OCI-LY1 (cell line): ENCODE measurements at regions not wholly inside any gene's neighbourhood (a gene's known extent, or its start where the extent isn't known, plus 50 kb on each side); places are given as distances from the start of the nearest gene placed in this dataset.

Experiments
- H2AFZ ChIP-seq: fragments of 200-600 bp; sonication (generic), shearing (Covaris generic); 2 replicates; pipeline ENCODE4 v1.6.0; 2014; ENCODE audit warnings: antibody characterized with exemption, mild to moderate bottlenecking, low read length
- H3F3A ChIP-seq: fragments of 200-600 bp; sonication (generic), shearing (Covaris generic); 2 replicates; pipeline ENCODE4 v1.6.0; 2014; ENCODE audit warnings: mild to moderate bottlenecking, antibody characterized with exemption, low read length, moderate library complexity; ENCODE audit not compliant: insufficient read depth
- H3K27ac ChIP-seq: fragments of 200-600 bp; sonication (generic); 2 replicates; pipeline ENCODE4 v1.5.1; 2014; ENCODE audit warnings: low read length, mixed run types, mild to moderate bottlenecking, low read depth; ENCODE audit not compliant: poor library complexity, severe bottlenecking
- H3K27me3 ChIP-seq: fragments of 200-600 bp; sonication (generic); 2 replicates; pipeline ENCODE4 v1.6.0; 2014; ENCODE audit warnings: antibody characterized with exemption, mild to moderate bottlenecking, low read length, moderate library complexity; ENCODE audit not compliant: insufficient read depth
- H3K36me3 ChIP-seq: fragments of 200-600 bp; sonication (generic); 2 replicates; pipeline ENCODE4 v1.6.1; 2014; ENCODE audit warnings: mild to moderate bottlenecking, antibody characterized with exemption, low read length, moderate library complexity, mixed read lengths; ENCODE audit not compliant: insufficient read depth
- H3K4me1 ChIP-seq: fragments of 200-600 bp; sonication (generic); 2 replicates; pipeline ENCODE4 v1.5.1; 2014; ENCODE audit warnings: mild to moderate bottlenecking, low read length, moderate library complexity; ENCODE audit not compliant: insufficient read depth, severe bottlenecking
- H3K4me2 ChIP-seq: fragments of 200-600 bp; sonication (generic), shearing (Covaris generic); 2 replicates; pipeline ENCODE4 v1.6.1; 2014; ENCODE audit warnings: low read length
- H3K4me3 ChIP-seq: fragments of 200-600 bp; sonication (generic); 2 replicates; pipeline ENCODE4 v1.5.1; 2014; ENCODE audit warnings: low read length, low read depth, mild to moderate bottlenecking, mixed read lengths; ENCODE audit not compliant: poor library complexity, severe bottlenecking
- H3K79me2 ChIP-seq: fragments of 200-600 bp; shearing (Covaris generic); 2 replicates; pipeline ENCODE4 v1.6.1; 2016; ENCODE audit warnings: mixed run types, low read length, mixed read lengths; ENCODE audit not compliant: insufficient read depth
- H3K9ac ChIP-seq: fragments of 200-600 bp; sonication (generic), shearing (Covaris generic); 2 replicates; pipeline ENCODE4 v1.6.1; 2014; ENCODE audit warnings: mild to moderate bottlenecking, low read length, mixed read lengths
- H3K9me2 ChIP-seq: fragments of 200-600 bp; sonication (generic), shearing (Covaris generic); 2 replicates; pipeline ENCODE4 v1.6.1; 2014; ENCODE audit warnings: low read depth, mild to moderate bottlenecking, low read length, mixed read lengths
- H3K9me3 ChIP-seq: fragments of 200-600 bp; shearing (Covaris generic); 2 replicates; pipeline ENCODE4 v1.6.1; 2014; ENCODE audit warnings: low read length, mixed read lengths
- H4K20me1 ChIP-seq: fragments of 200-600 bp; sonication (generic), shearing (Covaris generic); 2 replicates; pipeline ENCODE4 v1.6.0; 2016; ENCODE audit warnings: mild to moderate bottlenecking, low read length; ENCODE audit not compliant: insufficient read depth
- EZH2 ChIP-seq: fragments of 200-600 bp; sonication (generic), shearing (Covaris generic); IDR thresholded peaks from 2 replicates; pipeline ENCODE4 v1.8.0; 2017; ENCODE audit warnings: borderline replicate concordance, mixed run types, mild to moderate bottlenecking, antibody characterized with exemption, low read length, moderate library complexity, mixed read lengths
- TF ChIP-seq, protein P1 (sequence below): fragments of 200-600 bp; sonication (generic), shearing (Covaris generic); IDR thresholded peaks from 2 replicates; pipeline ENCODE4 v1.5.1; 2017; ENCODE audit warnings: mild to moderate bottlenecking, antibody characterized with exemption, low read length, moderate library complexity, mixed read lengths

DNA sequence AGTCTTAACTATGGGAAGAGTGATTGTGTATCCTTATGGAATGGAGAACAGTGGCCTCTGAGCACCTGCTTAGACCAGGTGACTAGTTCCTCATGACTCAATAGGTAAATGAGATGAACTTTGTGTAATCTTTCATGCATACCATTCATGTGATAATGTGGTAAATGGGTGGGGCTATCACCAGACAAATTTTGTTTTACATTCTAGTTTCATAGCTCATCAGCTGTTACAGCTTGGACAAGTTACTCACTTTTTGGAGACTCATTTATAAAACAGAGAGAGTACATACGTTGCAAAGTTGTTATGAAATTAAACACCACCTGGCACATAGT, 103.7 kb upstream of the TGFBR2 start:
- no peaks in the 10 kb centered on the region for H3F3A ChIP-seq
- no peaks in the 10 kb centered on the region for H3K9me2 ChIP-seq
- no peaks in the 10 kb centered on the region for H3K36me3 ChIP-seq
- no peak overlapping the region for H2AFZ ChIP-seq
- no peak overlapping the region for H3K4me2 ChIP-seq
- no peaks in the 10 kb centered on the region for H4K20me1 ChIP-seq
- H3K4me3 ChIP-seq, result no peak overlapping the region
- H3K9me3 ChIP-seq, result no peaks in the 10 kb centered on the region
- no peak overlapping the region for H3K9ac ChIP-seq
- H3K27me3 ChIP-seq, result no peaks in the 10 kb centered on the region
- H3K4me1 ChIP-seq, result no peaks in the 10 kb centered on the region
- no peak for TF ChIP-seq EZH2
- TF ChIP-seq, protein P1, sequence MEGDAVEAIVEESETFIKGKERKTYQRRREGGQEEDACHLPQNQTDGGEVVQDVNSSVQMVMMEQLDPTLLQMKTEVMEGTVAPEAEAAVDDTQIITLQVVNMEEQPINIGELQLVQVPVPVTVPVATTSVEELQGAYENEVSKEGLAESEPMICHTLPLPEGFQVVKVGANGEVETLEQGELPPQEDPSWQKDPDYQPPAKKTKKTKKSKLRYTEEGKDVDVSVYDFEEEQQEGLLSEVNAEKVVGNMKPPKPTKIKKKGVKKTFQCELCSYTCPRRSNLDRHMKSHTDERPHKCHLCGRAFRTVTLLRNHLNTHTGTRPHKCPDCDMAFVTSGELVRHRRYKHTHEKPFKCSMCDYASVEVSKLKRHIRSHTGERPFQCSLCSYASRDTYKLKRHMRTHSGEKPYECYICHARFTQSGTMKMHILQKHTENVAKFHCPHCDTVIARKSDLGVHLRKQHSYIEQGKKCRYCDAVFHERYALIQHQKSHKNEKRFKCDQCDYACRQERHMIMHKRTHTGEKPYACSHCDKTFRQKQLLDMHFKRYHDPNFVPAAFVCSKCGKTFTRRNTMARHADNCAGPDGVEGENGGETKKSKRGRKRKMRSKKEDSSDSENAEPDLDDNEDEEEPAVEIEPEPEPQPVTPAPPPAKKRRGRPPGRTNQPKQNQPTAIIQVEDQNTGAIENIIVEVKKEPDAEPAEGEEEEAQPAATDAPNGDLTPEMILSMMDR, result no peak
- no peaks in the 10 kb centered on the region for H3K79me2 ChIP-seq
- H3K27ac ChIP-seq, result no peak overlapping the region

DNA sequence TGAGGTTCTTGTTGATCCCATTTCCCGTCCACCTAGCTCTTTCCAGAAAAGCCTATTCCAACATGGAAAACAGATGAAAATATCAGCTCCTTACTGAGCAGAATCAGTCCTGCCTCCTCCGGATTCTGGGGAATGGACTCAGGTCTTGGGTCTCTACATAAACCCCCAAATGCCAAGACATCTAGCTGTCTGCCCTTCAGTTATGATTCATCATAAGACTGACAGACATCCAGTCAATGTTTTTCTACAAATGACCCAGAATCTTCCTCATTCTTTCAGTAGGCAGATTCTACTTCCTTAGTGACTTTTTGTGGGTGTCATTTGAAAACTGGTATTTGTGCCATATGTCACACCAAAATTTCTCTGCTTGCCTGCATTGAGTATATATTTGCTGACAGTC, 103.0 kb upstream of the TGFBR2 start:
- Histone ChIP-seq H3K9me3 (no peaks in the 10 kb centered on the region), H3K4me3 (no peak overlapping the region), H4K20me1 (no peaks in the 10 kb centered on the region), H3K9me2 (no peaks in the 10 kb centered on the region), H3K4me2 (no peak overlapping the region), H3K27ac (no peak overlapping the region), H3K36me3 (no peaks in the 10 kb centered on the region), H3K9ac (no peak overlapping the region), H3K79me2 (no peaks in the 10 kb centered on the region), H3K27me3 (no peaks in the 10 kb centered on the region), H3K4me1 (no peaks in the 10 kb centered on the region), H3F3A (no peaks in the 10 kb centered on the region), H2AFZ (no peak overlapping the region)
- TF ChIP-seq, protein P1, result no peak
- TF ChIP-seq EZH2, result no peak

DNA sequence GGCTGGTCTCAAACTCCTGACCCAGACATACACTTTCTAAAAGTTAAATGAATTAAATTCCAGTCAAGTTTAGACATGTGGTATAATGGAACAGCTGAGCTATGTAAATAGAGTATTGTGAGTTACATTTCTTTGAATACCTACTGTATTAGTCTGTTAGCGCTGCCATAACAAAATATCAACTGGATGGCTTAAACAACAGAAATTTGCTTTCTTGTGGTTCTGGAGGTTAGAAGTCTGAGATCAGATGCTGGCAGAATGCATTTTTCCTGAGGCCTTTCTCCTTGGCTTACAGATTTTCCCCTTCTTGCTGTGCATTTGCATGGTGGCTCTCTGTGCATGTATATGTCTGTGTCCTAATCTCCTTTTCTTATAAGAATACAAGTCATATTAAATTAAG, 101.5 kb upstream of the TGFBR2 start:
- TF ChIP-seq, protein P1, result no peak
- TF ChIP-seq EZH2, result no peak
- Histone ChIP-seq H3F3A (no peaks in the 10 kb centered on the region), H3K36me3 (no peaks in the 10 kb centered on the region), H3K27me3 (no peaks in the 10 kb centered on the region), H3K4me2 (no peak overlapping the region), H3K4me1 (no peaks in the 10 kb centered on the region), H3K9me3 (no peaks in the 10 kb centered on the region), H3K9ac (no peak overlapping the region), H3K4me3 (no peak overlapping the region), H2AFZ (no peak overlapping the region), H3K79me2 (no peaks in the 10 kb centered on the region), H4K20me1 (no peaks in the 10 kb centered on the region), H3K27ac (no peak overlapping the region), H3K9me2 (no peaks in the 10 kb centered on the region)
